Left renal cortex interstitium (tissue), 4 donors: ENCODE measurements at regions not wholly inside any gene's neighbourhood (a gene's known extent, or its start where the extent isn't known, plus 50 kb on each side); places are given as distances from the start of the nearest gene placed in this dataset.

Experiments
- DNase-seq, 4 donors: peaks; one replicate each; pipeline ENCODE4 v3.0.0-alpha.2; 2013; ENCODE audit warnings: low read depth in 4 of 4, low spot score in 2 of 4, missing footprints in 1 of 4

- no peak for DNase-seq
These were observed 140.5 kb upstream of the KLHL25 start for GRCh38 chr15:85935182-85935581.

GRCh38 chr15:85937661-85938060 lies 142.0 kb upstream of the AGBL1 start:
- no peak for DNase-seq

DNA sequence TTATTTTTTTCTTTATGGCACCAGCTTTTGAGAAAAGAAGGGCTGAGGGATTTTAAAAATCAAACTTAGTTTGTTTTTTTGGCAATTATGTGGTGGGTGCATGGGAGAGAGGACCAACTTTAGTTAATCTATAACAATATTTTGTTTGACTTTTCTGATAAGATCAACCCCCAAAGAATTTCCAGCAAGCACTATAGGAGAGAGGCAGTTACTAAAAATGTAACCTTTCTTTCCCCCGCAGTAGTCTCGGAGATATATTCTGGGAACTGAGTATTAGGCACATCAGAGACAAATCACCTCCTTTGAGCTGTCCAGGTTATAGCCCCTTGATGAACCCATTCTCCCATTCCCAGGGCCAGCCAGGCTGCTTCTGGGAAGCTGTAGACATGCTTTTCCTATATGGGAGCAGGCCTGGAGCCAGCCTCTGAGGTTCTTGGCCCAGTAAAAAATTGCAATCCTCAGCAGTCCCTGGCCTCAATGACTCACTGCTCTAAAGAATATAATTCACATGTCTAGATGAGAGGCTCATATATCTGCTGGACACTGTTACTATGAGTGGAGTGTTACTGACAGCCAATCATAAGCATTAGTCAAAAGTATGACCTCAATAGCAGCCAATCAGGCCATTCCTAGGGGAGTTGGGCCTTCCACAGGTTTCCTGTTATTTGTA lies 138.3 kb upstream of the AGBL1 start:
- no peak for DNase-seq

- no peak for DNase-seq
These were observed 137.0 kb upstream of the AGBL1 start for GRCh38 chr15:85942632-85943031.

DNA sequence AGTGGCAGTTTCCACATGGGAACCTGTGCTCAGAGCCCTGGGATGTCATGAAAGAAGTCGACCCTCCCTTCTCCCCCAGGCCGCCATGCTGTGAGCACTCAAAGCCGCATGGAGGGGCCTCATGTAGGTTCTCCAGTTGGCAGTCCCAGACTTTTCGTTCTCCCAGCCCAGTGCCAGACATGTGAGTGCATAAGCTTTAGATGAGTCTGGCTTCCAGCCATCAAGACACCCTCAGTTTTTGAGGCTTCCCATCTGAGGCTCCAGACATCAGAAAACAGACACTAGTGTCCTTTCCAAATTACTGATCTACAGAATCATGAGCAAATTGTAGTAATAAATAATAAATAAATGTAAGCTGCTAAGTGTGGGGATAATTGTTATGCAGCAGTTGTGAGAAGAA lies 136.5 kb upstream of the AGBL1 start:
- DNase-seq, result no peak

GRCh38 chr15:85943791-85944190 lies 135.9 kb upstream of the AGBL1 start:
- DNase-seq, result no peak

- no peak for DNase-seq
These were observed 132.7 kb upstream of the AGBL1 start for GRCh38 chr15:85947021-85947420.

DNA sequence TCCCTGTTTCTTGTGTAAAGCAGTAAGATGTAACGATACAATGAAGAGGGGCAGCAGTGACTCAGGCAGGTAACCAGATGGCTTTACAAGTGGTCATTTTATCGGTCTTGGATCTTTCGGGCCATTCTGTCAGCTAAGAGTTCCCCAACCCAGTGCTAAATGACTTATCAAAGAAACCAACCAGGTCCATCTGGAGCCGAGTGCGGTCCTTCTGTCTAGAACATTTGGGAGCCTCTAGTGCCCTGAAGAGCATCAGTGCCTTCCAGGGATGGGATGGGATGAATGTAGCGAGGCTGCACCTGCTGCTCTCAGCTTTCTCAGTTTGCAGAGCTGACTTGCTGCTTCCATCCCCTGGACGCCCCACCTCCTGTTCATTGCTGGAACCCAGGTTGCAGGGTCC lies 131.7 kb upstream of the AGBL1 start:
- DNase-seq, result no peak

- DNase-seq, result no peak
These were observed 129.6 kb upstream of the AGBL1 start for GRCh38 chr15:85950101-85950500.

GRCh38 chr15:85954586-85954985 lies 125.1 kb upstream of the AGBL1 start:
- DNase-seq, result no peak

- DNase-seq, result no peak
These were observed 123.9 kb upstream of the AGBL1 start for GRCh38 chr15:85955501-85956391.

GRCh38 chr15:85956532-85957275 lies 123.0 kb upstream of the AGBL1 start:
- DNase-seq, result no peak

DNA sequence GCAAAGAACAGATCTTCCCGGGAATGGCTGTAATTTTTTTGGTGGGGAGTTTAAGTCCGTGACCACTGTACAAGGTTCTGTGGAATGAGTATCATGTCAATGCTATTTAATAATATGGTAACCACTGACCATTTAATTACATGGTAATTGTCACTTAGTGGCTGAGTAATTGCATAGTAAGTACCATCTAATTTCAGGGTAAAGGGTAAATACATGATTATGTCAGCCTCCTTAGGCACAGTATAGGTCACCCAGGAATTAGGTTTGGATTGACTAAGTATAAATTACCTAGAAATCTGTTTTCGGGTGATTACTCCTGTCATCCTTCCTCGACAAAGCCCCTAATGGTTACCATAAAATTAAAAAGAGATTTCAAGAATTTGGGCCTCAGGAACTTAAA lies 120.1 kb upstream of the AGBL1 start:
- DNase-seq, result no peak

DNA sequence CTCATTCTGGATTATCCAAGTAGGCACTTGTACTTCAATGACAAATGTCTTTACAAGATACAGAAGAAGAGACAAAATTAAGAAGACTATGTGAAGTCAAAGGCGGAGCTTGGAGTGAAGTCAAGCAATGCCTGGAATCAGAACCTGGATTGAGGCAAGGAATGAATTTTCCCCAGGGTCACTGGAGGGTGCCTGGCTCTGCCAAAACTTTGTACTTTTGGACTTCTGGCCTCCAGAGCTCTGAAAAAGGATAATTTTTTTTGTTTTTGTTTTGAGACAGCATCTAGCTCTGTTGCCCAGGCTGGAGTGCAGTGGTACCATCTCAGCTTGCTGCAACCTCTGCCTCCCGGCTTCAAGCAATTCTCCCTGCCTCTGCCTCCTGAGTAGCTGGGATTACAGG lies 119.3 kb upstream of the AGBL1 start:
- DNase-seq, result no peak

- DNase-seq, result no peak
These were observed 117.8 kb upstream of the AGBL1 start for GRCh38 chr15:85961821-85962220.

- no peak for DNase-seq
These were observed 116.4 kb upstream of the AGBL1 start for GRCh38 chr15:85963262-85963760.

- DNase-seq, result no peak
These were observed 115.2 kb upstream of the AGBL1 start for GRCh38 chr15:85964471-85964870.

DNA sequence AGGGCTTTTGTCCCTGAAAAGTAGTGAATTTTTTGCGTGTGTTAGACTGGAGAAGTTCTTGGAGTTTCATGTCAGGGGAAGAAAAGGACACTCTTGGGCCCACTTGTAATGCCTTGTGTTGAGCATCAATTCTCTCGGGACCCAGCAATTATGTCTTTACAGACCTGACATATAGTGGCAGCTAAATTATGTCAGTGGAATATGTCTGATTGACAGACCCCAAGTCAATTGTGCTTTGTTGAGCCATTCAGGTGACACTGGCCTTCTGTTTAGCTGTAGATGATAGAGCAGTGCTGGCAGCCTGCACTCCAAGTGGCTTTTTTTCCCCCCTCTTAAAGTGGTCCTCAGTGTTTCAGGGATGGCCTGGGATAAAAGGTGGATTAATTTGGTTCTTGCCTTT lies 112.1 kb upstream of the AGBL1 start:
- no peak for DNase-seq

- no peak for DNase-seq
These were observed 106.7 kb upstream of the AGBL1 start for GRCh38 chr15:85972805-85973540.

- peak; percentile 7 to 25 (median 12) for DNase-seq
These were observed 105.9 kb upstream of the AGBL1 start for GRCh38 chr15:85973584-85974347.
